SK-N-SH (cell line): ENCODE measurements at regions not wholly inside any gene's neighbourhood (a gene's known extent, or its start where the extent isn't known, plus 50 kb on each side); places are given as distances from the start of the nearest gene placed in this dataset.

Experiments
- CTCF ChIA-PET: fragments of 300-600, 350-600 bp; formaldehyde crosslinking; extraction: SDS; loops from one replicate; lab custom pipeline; 2021; lab: Yijun Ruan, JAX
- POLR2A ChIA-PET: fragments of 350-600 bp; sonication (Branson Sonifier 250); formaldehyde crosslinking; extraction: SDS; loops from one replicate; lab custom pipeline; 2020; ENCODE audit warnings: antibody characterized with exemption, inconsistent platforms; lab: Yijun Ruan, JAX
- DNase-seq: peaks from one replicate; pipeline ENCODE4 v3.0.0; 2012
- H2AFZ ChIP-seq: fragments of 200-600 bp; sonication (generic); 2 replicates; pipeline ENCODE4 v1.8.1; 2016; ENCODE audit warnings: antibody characterized with exemption, mild to moderate bottlenecking, low read depth
- H3F3A ChIP-seq: fragments of 200-600 bp; sonication (generic); replicated peaks from 2 replicates; pipeline ENCODE3; 2016; ENCODE audit warnings: antibody characterized with exemption, mild to moderate bottlenecking; ENCODE audit not compliant: insufficient read depth
- H3K27ac ChIP-seq, 2 experiments: fragments of 200-500 bp in 1 of 2; fragments of 200-600 bp in 1 of 2; sonication (Bioruptor generic) in 1 of 2; sonication (generic), shearing (Covaris generic) in 1 of 2; 2 replicates each; pipeline versions ENCODE4 v1.5.1 to v1.6.1; 2014 to 2016; ENCODE audit warnings: low read depth in 2 of 2, inconsistent platforms in 1 of 2, low read length in 1 of 2, mild to moderate bottlenecking in 1 of 2, mixed read lengths in 1 of 2
- H3K27me3 ChIP-seq: fragments of 200-600 bp; sonication (generic), shearing (Covaris generic); 2 replicates; pipeline ENCODE4 v1.6.1; 2016; ENCODE audit warnings: mixed run types; ENCODE audit not compliant: insufficient read depth
- H3K36me3 ChIP-seq, 2 experiments: fragments of 200-500 bp in 1 of 2; fragments of 200-600 bp in 1 of 2; sonication (Bioruptor generic) in 1 of 2; sonication (generic) in 1 of 2; replicated peaks in 1 of 2; 2 replicates each; pipeline versions ENCODE3 to v1.5.1; 2014 to 2016; ENCODE audit warnings: low read length in 1 of 2, mild to moderate bottlenecking in 1 of 2; ENCODE audit not compliant: insufficient read depth in 2 of 2, control insufficient read depth in 1 of 2
- H3K4me1 ChIP-seq, 2 experiments: fragments of 200-500 bp in 1 of 2; fragments of 200-600 bp in 1 of 2; sonication (Bioruptor generic) in 1 of 2; sonication (generic), shearing (Covaris generic) in 1 of 2; 2 replicates each; pipeline versions ENCODE4 v1.5.1 to v1.6.1; 2014 to 2016; ENCODE audit warnings: low read depth in 1 of 2, low read length in 1 of 2, mixed run types in 1 of 2; ENCODE audit not compliant: insufficient read depth in 2 of 2, control insufficient read depth in 1 of 2
- H3K4me2 ChIP-seq: fragments of 200-600 bp; sonication (generic), shearing (Covaris generic); 2 replicates; pipeline ENCODE4 v1.6.1; 2017; ENCODE audit warnings: mixed run types
- H3K4me3 ChIP-seq, 2 experiments: fragments of 200-500 bp in 1 of 2; fragments of 200-600 bp in 1 of 2; sonication (Bioruptor generic) in 1 of 2; sonication (generic), shearing (Covaris generic) in 1 of 2; 2 replicates each; pipeline versions ENCODE4 v1.5.1 to v1.8.1; 2014 to 2016; ENCODE audit warnings: low read depth in 2 of 2, inconsistent platforms in 1 of 2, low read length in 1 of 2, mild to moderate bottlenecking in 1 of 2, mixed read lengths in 1 of 2, moderate library complexity in 1 of 2
- H3K79me2 ChIP-seq: fragments of 200-600 bp; sonication (generic); 2 replicates; pipeline ENCODE4 v1.8.1; 2017; ENCODE audit warnings: mild to moderate bottlenecking; ENCODE audit not compliant: insufficient read depth
- H3K9ac ChIP-seq: fragments of 200-600 bp; sonication (generic); 2 replicates; pipeline ENCODE4 v1.6.1; 2017; ENCODE audit warnings: mixed run types
- H3K9me2 ChIP-seq: fragments of 200-600 bp; sonication (generic); 2 replicates; pipeline ENCODE4 v1.6.1; 2017; ENCODE audit warnings: mixed run types
- H3K9me3 ChIP-seq: fragments of 200-600 bp; sonication (generic); 2 replicates; pipeline ENCODE4 v1.6.1; 2017; ENCODE audit warnings: mixed run types, mild to moderate bottlenecking, moderate library complexity
- H4K20me1 ChIP-seq: fragments of 200-600 bp; sonication (generic); 2 replicates; pipeline ENCODE4 v1.6.1; 2017; ENCODE audit warnings: mild to moderate bottlenecking, mixed run types; ENCODE audit not compliant: insufficient read depth
- CHD2 ChIP-seq: fragments of 150-350 bp; IDR thresholded peaks from 2 replicates; pipeline ENCODE4 v1.6.1; 2018; ENCODE audit warnings: low read length; ENCODE audit not compliant: partially characterized antibody
- ELF1 ChIP-seq: IDR thresholded peaks from 2 replicates; pipeline ENCODE4 v1.4.0; 2012
- EP300 ChIP-seq, 2 experiments: IDR thresholded peaks; 2 replicates each; pipeline versions ENCODE4 v1.4.0 to v1.6.1; 2012; ENCODE audit warnings: borderline replicate concordance in 1 of 2, low read depth in 1 of 2, low read length in 1 of 2
- EZH2phosphoT487 ChIP-seq: fragments of 200-600 bp; sonication (generic); IDR thresholded peaks from 2 replicates; pipeline ENCODE4 v1.6.1; 2017; ENCODE audit warnings: low read depth, mixed run types, mild to moderate bottlenecking, antibody characterized with exemption, moderate library complexity, borderline replicate concordance
- FOSL2 ChIP-seq: IDR thresholded peaks from 2 replicates; pipeline ENCODE4 v1.4.0; 2012; ENCODE audit warnings: low read depth, mild to moderate bottlenecking, moderate library complexity, borderline replicate concordance
- FOXJ3 ChIP-seq: sonication (generic); formaldehyde crosslinking; IDR thresholded peaks from 2 replicates; pipeline ENCODE4 v1.5.1; 2020; ENCODE audit warnings: mild to moderate bottlenecking, missing genetic modification reagents
- GABPA ChIP-seq: IDR thresholded peaks from 2 replicates; pipeline ENCODE4 v1.4.0; 2012; ENCODE audit warnings: low read depth, mild to moderate bottlenecking
- GATA2 ChIP-seq: sonication (generic); formaldehyde crosslinking; IDR thresholded peaks from 2 replicates; pipeline ENCODE4 v1.5.0; 2020; ENCODE audit warnings: mild to moderate bottlenecking, missing genetic modification reagents
- JUND ChIP-seq: IDR thresholded peaks from 2 replicates; pipeline ENCODE4 v1.4.0; 2012
- MEF2A ChIP-seq: IDR thresholded peaks from 2 replicates; pipeline ENCODE4 v1.4.0; 2012; ENCODE audit warnings: low read depth, borderline replicate concordance
- NFIC ChIP-seq: IDR thresholded peaks from 2 replicates; pipeline ENCODE4 v1.4.0; 2012; ENCODE audit warnings: borderline replicate concordance
- NRF1 ChIP-seq: IDR thresholded peaks from 2 replicates; pipeline ENCODE4 v1.6.1; 2012; ENCODE audit warnings: low read depth, mild to moderate bottlenecking, low read length
- RAD21 ChIP-seq: IDR thresholded peaks from 2 replicates; pipeline ENCODE4 v1.6.1; 2012; ENCODE audit warnings: mild to moderate bottlenecking, low read length
- RCOR1 ChIP-seq: fragments of 150-350 bp; IDR thresholded peaks from 2 replicates; pipeline ENCODE4 v1.6.1; 2017; ENCODE audit warnings: antibody characterized with exemption, low read length
- RFX5 ChIP-seq: IDR thresholded peaks from 2 replicates; pipeline ENCODE4 v1.6.1; 2012; ENCODE audit warnings: mild to moderate bottlenecking, improper control_type of control experiment, low read length
- TCF12 ChIP-seq: IDR thresholded peaks from 2 replicates; pipeline ENCODE4 v1.4.0; 2012
- TEAD4 ChIP-seq: IDR thresholded peaks from 2 replicates; pipeline ENCODE4 v1.4.0; 2012; ENCODE audit warnings: mild to moderate bottlenecking, borderline replicate concordance; ENCODE audit not compliant: insufficient read depth
- YY1 ChIP-seq: IDR thresholded peaks from 2 replicates; pipeline ENCODE4 v1.4.0; 2012; ENCODE audit warnings: low read depth, mild to moderate bottlenecking
- WGBS: methylation state at CpG from one replicate; pipeline ENCODE4 v1.1.6; 2017; ENCODE audit warnings: low lambda C conversion rate; 5-methylcytosine and 5-hydroxymethylcytosine counted together
- TF ChIP-seq, protein P1 (sequence below): IDR thresholded peaks from 2 replicates; pipeline ENCODE4 v1.4.0; 2012; ENCODE audit warnings: low read depth
- TF ChIP-seq, protein P2 (sequence below): fragments of 150-350 bp; IDR thresholded peaks from 2 replicates; pipeline ENCODE4 v1.6.1; 2017; ENCODE audit warnings: antibody characterized with exemption, low read length, low read depth, borderline replicate concordance
- TF ChIP-seq, protein P3 (sequence below): IDR thresholded peaks from 2 replicates; pipeline ENCODE4 v1.6.1; 2012; ENCODE audit warnings: mild to moderate bottlenecking, low read depth, low read length, moderate library complexity

DNA sequence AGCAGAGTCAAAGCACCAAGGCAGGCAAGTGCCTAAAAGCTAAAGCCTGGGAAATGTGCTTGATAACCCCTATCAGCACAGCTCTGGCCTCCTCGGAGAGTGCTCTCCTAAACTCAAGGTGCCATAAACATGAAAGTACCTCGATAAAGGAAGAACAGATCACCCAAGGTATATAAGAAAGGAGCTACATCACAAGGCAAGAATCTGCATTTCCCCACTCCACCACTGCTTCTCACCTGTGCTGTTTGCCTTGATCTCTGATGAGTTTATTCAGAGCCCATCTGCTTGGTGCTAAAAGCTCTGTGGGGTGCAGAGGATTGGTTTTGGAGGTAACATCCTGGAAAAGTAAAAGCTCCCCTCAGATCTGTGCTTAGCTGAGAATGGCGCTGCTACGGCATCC is 449.5 kb upstream of the CDH5 start:
- H4K20me1 ChIP-seq = no peaks in the 10 kb centered on the region
- CTCF ChIA-PET = interaction anchor here (0.6 kb wide), 1 partner anchor 97 kb away, joined by 3 read pairs; no protein-coding TSS in a partner anchor
- no peak overlapping the region for H3K4me3 ChIP-seq
- H3F3A ChIP-seq = no peaks in the 10 kb centered on the region
- no peaks in the 10 kb centered on the region for H3K36me3 ChIP-seq
- H3K9me2 ChIP-seq = no peaks in the 10 kb centered on the region
- POLR2A ChIA-PET = no interaction called here
- WGBS = 44% methylated on average over 4 of the region's 4 CpGs
- no peak overlapping the region for H2AFZ ChIP-seq
- H3K27me3 ChIP-seq = no peaks in the 10 kb centered on the region
- no peaks in the 10 kb centered on the region for H3K9me3 ChIP-seq
- no peak overlapping the region for H3K9ac ChIP-seq
- TF ChIP-seq FOXJ3 (CRISPR knock-in tag) = no peak
- TF ChIP-seq, protein P1, sequence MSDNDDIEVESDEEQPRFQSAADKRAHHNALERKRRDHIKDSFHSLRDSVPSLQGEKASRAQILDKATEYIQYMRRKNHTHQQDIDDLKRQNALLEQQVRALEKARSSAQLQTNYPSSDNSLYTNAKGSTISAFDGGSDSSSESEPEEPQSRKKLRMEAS = no peak
- no peak for TF ChIP-seq GATA2 (CRISPR knock-in tag)
- TF ChIP-seq EZH2phosphoT487 = no peak
- TF ChIP-seq EP300 (IDR thresholded peaks at IDR 0.05; ENCODE audit: borderline replicate concordance in 1 of 2, low read depth in 1 of 2, low read length in 1 of 2) = no peak
- TF ChIP-seq ELF1 = no peak
- no peak for TF ChIP-seq FOSL2
- no peak for TF ChIP-seq RCOR1
- no peak for TF ChIP-seq NFIC
- no peak for TF ChIP-seq GABPA
- no peak for TF ChIP-seq YY1
- TF ChIP-seq CHD2 = no peak
- TF ChIP-seq RFX5 = no peak
- TF ChIP-seq TCF12 = no peak
- TF ChIP-seq, all 33 proteins: peak for 0
- Histone ChIP-seq H3K27ac (no peak overlapping the region), H3K4me1 (no peaks in the 10 kb centered on the region), H3K79me2 (no peaks in the 10 kb centered on the region), H3K4me2 (no peak overlapping the region)
- no peak for DNase-seq

DNA sequence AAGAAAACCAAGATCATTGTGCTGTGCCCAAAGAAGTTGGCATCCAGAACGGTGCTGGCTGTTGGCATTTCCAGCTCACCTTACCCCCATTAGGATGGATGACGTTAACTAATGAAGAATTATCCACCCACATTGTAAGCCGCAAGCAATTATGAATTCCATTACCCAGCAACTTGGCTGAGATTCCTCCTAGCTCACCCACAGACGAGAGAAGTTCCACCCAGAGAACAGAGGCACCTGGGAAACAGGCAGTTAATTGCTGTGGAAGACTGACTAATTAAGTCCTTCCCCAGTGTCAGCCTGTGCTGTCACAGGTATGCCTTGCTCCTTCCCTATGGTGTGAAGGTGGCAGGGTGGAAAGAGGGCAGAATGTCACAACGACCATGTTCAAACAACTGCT is 456.2 kb upstream of the CDH5 start:
- no peaks in the 10 kb centered on the region for H3K36me3 ChIP-seq
- H3K9me3 ChIP-seq = no peaks in the 10 kb centered on the region
- no peaks in the 10 kb centered on the region for H3K9me2 ChIP-seq
- TF ChIP-seq NRF1 = no peak
- no peak for TF ChIP-seq RFX5
- TF ChIP-seq, protein P2, sequence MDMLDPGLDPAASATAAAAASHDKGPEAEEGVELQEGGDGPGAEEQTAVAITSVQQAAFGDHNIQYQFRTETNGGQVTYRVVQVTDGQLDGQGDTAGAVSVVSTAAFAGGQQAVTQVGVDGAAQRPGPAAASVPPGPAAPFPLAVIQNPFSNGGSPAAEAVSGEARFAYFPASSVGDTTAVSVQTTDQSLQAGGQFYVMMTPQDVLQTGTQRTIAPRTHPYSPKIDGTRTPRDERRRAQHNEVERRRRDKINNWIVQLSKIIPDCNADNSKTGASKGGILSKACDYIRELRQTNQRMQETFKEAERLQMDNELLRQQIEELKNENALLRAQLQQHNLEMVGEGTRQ = no peak
- TF ChIP-seq MEF2A = no peak
- TF ChIP-seq, protein P3, sequence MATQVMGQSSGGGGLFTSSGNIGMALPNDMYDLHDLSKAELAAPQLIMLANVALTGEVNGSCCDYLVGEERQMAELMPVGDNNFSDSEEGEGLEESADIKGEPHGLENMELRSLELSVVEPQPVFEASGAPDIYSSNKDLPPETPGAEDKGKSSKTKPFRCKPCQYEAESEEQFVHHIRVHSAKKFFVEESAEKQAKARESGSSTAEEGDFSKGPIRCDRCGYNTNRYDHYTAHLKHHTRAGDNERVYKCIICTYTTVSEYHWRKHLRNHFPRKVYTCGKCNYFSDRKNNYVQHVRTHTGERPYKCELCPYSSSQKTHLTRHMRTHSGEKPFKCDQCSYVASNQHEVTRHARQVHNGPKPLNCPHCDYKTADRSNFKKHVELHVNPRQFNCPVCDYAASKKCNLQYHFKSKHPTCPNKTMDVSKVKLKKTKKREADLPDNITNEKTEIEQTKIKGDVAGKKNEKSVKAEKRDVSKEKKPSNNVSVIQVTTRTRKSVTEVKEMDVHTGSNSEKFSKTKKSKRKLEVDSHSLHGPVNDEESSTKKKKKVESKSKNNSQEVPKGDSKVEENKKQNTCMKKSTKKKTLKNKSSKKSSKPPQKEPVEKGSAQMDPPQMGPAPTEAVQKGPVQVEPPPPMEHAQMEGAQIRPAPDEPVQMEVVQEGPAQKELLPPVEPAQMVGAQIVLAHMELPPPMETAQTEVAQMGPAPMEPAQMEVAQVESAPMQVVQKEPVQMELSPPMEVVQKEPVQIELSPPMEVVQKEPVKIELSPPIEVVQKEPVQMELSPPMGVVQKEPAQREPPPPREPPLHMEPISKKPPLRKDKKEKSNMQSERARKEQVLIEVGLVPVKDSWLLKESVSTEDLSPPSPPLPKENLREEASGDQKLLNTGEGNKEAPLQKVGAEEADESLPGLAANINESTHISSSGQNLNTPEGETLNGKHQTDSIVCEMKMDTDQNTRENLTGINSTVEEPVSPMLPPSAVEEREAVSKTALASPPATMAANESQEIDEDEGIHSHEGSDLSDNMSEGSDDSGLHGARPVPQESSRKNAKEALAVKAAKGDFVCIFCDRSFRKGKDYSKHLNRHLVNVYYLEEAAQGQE = no peak
- TF ChIP-seq, protein P1 = no peak
- TF ChIP-seq TEAD4 = no peak
- TF ChIP-seq GATA2 (CRISPR knock-in tag) = no peak
- no peak for TF ChIP-seq GABPA
- TF ChIP-seq JUND = no peak
- no peak for TF ChIP-seq CHD2
- TF ChIP-seq RAD21 = no peak
- H3F3A ChIP-seq = no peaks in the 10 kb centered on the region
- POLR2A ChIA-PET = no interaction called here
- CTCF ChIA-PET = interaction anchor here (0.8 to 1.7 kb wide), 2 partner anchors 8 to 14 kb away, joined by 3 read pairs; no protein-coding TSS in a partner anchor
- peaks cover 0 to 3% of the 10 kb centered on the region in 2 experiments; a peak in 1 of 4 replicates for H3K4me1 ChIP-seq
- no peak overlapping the region for H2AFZ ChIP-seq
- WGBS = 66% methylated on average over 4 of the region's 5 CpGs
- H3K79me2 ChIP-seq = no peaks in the 10 kb centered on the region
- H3K9ac ChIP-seq = no peak overlapping the region
- DNase-seq = no peak
- no peak overlapping the region for H3K27ac ChIP-seq
- no peaks in the 10 kb centered on the region for H4K20me1 ChIP-seq
- no peak overlapping the region for H3K4me3 ChIP-seq
- H3K4me2 ChIP-seq = no peak overlapping the region
- no peaks in the 10 kb centered on the region for H3K27me3 ChIP-seq
